ENCODE measurements at regions not wholly inside any gene's neighbourhood (a gene's known extent, or its start where the extent isn't known, plus 50 kb on each side); places are given as distances from the start of the nearest gene placed in this dataset.
"Not testable (repeated sequence)": the region's sequence is repeated elsewhere in the genome, so short reads cannot be mapped to it uniquely, and the experiment has no call there.

DNA sequence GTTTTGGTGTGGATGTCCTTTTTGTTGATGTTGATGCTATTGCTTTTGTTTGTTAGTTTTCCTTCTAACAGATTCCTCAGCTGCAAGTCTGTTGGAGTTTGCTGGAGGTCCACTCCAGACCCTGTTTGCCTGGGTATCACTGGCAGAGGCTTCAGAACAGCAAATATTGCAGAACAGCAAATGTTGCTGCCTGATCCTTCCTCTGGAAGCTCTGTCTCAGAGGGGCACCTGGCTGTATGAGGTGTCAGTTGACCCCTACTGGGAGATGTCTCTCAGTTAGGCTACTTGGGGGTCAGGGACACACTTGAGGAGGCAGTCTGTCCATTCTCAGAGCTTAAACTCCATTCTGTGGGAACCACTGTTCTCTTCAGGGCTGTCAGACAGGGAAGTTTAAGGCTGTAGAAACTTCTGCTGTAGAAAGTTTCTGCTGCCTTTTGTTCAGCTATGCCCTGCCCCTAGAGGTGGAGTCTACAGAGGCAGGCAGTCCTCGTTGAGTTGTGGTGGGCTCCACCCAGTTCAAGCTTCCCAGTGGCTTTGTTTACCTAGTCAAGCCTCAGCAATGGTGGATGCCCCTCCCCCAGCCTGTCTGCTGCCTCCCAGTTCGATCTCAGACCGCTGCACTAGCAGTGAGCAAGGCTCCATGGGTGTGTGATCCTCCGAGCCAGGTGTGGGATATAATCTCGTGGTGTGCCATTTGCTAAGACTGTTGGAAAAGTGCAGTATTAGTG lies 166.4 kb upstream of the TPTE start:
- DNase-seq, H3K4me1 Mint-ChIP-seq, H3K27me3 Mint-ChIP-seq, H3K4me3 Mint-ChIP-seq, H3K36me3 Mint-ChIP-seq, H3K27ac Mint-ChIP-seq: not testable (repeated sequence)
- peaks cover 53% of the 10 kb centered on the region for H3K9me3 Mint-ChIP-seq

GRCh38 chr21:10359120-10359519 lies 162.3 kb upstream of the TPTE start:
- H3K36me3 Mint-ChIP-seq, H3K27ac Mint-ChIP-seq, H3K4me3 Mint-ChIP-seq, H3K27me3 Mint-ChIP-seq, H3K4me1 Mint-ChIP-seq, DNase-seq: not testable (repeated sequence)
- peaks cover 43% of the 10 kb centered on the region for H3K9me3 Mint-ChIP-seq

DNA sequence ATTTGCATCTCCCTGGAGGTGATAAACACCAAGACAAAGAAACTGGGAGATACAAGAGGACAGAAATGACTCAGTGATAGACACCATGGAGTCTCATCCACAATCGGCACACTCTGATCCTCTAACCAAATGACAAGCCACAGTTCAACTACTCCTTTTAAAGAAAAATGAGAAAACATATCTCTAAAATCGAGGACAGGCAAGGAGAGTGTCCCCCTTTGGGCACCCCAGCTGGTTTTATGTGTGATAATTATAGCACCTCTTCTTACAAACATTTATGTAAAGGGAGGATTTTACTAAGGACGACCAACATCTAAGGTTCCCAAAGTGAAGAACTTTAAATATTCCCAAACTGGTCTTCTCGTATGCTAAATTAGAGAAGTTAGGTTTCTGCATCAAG lies 161.5 kb upstream of the TPTE start:
- not testable (repeated sequence) for DNase-seq, H3K27me3 Mint-ChIP-seq, H3K4me3 Mint-ChIP-seq, H3K36me3 Mint-ChIP-seq, H3K27ac Mint-ChIP-seq, H3K4me1 Mint-ChIP-seq
- H3K9me3 Mint-ChIP-seq, result peaks cover 39% of the 10 kb centered on the region

GRCh38 chr21:10361214-10361736 lies 160.1 kb upstream of the TPTE start:
- H3K4me3 Mint-ChIP-seq, H3K36me3 Mint-ChIP-seq, H3K4me1 Mint-ChIP-seq, H3K27me3 Mint-ChIP-seq, H3K27ac Mint-ChIP-seq, DNase-seq: not testable (repeated sequence)
- H3K9me3 Mint-ChIP-seq, result peaks cover 35% of the 10 kb centered on the region

GRCh38 chr21:10362816-10363215 lies 158.6 kb upstream of the TPTE start:
- not testable (repeated sequence) for H3K4me3 Mint-ChIP-seq, H3K36me3 Mint-ChIP-seq, H3K27me3 Mint-ChIP-seq, DNase-seq, H3K27ac Mint-ChIP-seq, H3K4me1 Mint-ChIP-seq
- peaks cover 28% of the 10 kb centered on the region for H3K9me3 Mint-ChIP-seq

- H3K27ac Mint-ChIP-seq, H3K36me3 Mint-ChIP-seq, H3K4me1 Mint-ChIP-seq, H3K27me3 Mint-ChIP-seq, H3K4me3 Mint-ChIP-seq, DNase-seq: not testable (repeated sequence)
- H3K9me3 Mint-ChIP-seq, result peaks cover 26% of the 10 kb centered on the region
Measured at GRCh38 chr21:10363321-10363720, 158.1 kb upstream of the TPTE start.

DNA sequence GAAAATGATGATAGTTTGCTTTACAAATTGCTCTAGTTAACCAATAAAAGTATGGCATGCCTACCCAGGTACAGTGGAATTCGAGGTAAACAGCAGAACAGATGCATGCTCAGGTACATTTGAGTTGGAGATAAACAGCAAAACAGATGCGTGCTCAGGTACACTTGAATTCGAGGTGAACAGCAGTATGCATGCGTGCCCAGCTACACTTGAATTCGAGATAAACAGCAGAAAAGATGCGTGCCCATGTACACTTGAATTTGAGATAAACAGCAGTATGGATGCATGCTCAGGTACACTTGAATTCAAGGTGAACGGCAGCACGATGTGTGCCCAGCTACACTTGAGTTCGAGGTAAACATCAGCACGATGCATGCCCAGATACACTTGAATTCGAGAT lies 155.2 kb upstream of the TPTE start:
- not testable (repeated sequence) for DNase-seq, H3K4me3 Mint-ChIP-seq, H3K27ac Mint-ChIP-seq, H3K4me1 Mint-ChIP-seq, H3K27me3 Mint-ChIP-seq, H3K36me3 Mint-ChIP-seq
- peaks cover 13% of the 10 kb centered on the region for H3K9me3 Mint-ChIP-seq

DNA sequence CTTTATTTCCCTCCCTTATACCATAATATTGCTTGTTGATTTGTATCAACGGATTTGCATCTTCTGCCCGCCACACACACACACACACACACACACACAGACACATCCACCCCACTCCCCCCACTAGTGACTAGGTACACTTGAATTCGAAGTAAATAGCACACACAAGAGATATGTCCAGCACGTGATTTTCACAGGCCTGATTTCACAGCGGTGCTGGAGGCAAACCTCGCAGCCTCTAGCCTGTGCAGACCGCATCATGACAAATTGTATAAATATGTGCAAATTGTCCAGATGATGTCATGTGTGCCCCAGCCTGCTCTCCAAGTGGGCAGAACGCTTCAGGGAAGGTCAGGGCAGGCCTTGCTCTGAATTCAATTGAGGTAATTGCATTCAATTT lies 153.8 kb upstream of the TPTE start:
- not testable (repeated sequence) for H3K27ac Mint-ChIP-seq, H3K4me3 Mint-ChIP-seq, DNase-seq, H3K27me3 Mint-ChIP-seq, H3K9me3 Mint-ChIP-seq, H3K36me3 Mint-ChIP-seq, H3K4me1 Mint-ChIP-seq

DNA sequence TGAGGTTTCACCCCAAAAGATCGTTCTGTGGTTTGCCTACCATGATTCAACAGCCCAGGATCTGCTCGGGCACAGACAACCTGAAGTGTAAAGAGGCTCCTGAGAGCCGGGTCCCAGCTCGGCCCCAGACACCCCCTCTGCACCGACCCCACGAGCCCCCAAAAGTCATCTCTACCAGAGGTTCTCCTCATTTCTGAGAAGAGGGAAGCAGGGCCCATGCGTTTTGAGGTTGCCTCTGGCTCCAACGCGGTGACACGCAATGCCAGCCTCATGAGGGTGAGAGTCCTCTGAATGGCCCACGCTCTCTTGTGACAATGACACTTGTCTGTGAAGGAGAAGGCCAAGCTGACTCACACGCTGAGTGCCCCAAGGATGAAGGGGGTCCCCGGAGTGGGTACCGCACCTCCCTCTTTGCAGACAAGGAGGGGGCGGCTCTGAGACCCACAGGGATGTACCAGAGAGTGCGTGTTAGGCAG lies 153.0 kb upstream of the TPTE start:
- H3K27ac Mint-ChIP-seq, H3K9me3 Mint-ChIP-seq, H3K36me3 Mint-ChIP-seq, H3K27me3 Mint-ChIP-seq, DNase-seq, H3K4me3 Mint-ChIP-seq, H3K4me1 Mint-ChIP-seq: not testable (repeated sequence)

GRCh38 chr21:10369289-10369688 lies 152.1 kb upstream of the TPTE start:
- H3K27ac Mint-ChIP-seq, H3K27me3 Mint-ChIP-seq, H3K9me3 Mint-ChIP-seq, H3K4me1 Mint-ChIP-seq, H3K36me3 Mint-ChIP-seq, H3K4me3 Mint-ChIP-seq, DNase-seq: not testable (repeated sequence)

- H3K36me3 Mint-ChIP-seq, H3K27ac Mint-ChIP-seq: not testable (repeated sequence)
Measured at GRCh38 chr21:10377758-10378157, 143.6 kb upstream of the TPTE start.

DNA sequence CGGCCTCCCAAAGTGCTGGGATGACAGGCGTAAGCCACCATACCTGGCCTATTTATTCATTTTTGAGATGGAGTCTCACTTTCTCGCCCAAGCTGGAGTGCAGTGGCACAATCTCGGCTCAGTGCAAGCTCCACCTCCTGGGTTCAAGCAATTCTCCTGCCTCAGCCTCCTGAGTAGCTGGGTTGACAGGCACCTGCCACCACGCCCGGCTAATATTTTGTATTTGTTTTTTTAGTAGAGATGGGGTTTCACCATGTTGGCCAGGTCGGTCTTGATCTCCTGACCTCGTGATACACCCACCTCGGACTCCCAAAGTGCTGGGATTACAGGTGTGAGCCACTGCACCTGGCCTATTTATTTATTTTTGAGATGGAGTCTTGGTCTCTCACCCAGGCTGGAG lies 141.6 kb upstream of the TPTE start:
- H3K27me3 Mint-ChIP-seq, DNase-seq, H3K4me1 Mint-ChIP-seq, H3K27ac Mint-ChIP-seq, H3K4me3 Mint-ChIP-seq, H3K36me3 Mint-ChIP-seq: not testable (repeated sequence)
- peaks cover 18% of the 10 kb centered on the region for H3K9me3 Mint-ChIP-seq

More at GRCh38 chr21:10377758-10378157, 143.6 kb upstream of the TPTE start:
- H3K4me1 Mint-ChIP-seq, DNase-seq, H3K27me3 Mint-ChIP-seq, H3K4me3 Mint-ChIP-seq: not testable (repeated sequence)
- peaks cover 21% of the 10 kb centered on the region for H3K9me3 Mint-ChIP-seq

DNA sequence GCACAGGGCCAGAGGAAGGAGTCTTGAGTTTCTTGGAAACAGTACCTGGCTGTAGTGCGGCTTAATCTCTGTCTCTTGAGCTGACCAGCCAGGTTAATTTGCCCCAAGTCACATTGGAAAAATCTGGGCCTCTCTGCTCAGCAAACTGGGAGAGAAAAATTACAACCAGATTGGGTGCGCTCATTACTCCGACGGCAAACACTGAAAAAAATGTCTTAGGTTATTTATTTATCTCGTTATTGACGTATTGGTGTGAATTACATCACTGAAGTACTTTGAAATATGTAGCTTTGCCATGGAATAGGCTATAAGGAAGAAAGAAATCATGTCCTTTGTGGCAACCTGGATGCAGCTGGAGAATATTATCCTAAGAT lies 139.7 kb upstream of the TPTE start:
- peaks cover 11% of the 10 kb centered on the region for H3K9me3 Mint-ChIP-seq
- DNase-seq, H3K4me1 Mint-ChIP-seq, H3K36me3 Mint-ChIP-seq, H3K27me3 Mint-ChIP-seq, H3K27ac Mint-ChIP-seq, H3K4me3 Mint-ChIP-seq: not testable (repeated sequence)

GRCh38 chr21:10382135-10382534 lies 139.2 kb upstream of the TPTE start:
- not testable (repeated sequence) for H3K27ac Mint-ChIP-seq, H3K4me1 Mint-ChIP-seq, H3K4me3 Mint-ChIP-seq, DNase-seq, H3K36me3 Mint-ChIP-seq, H3K27me3 Mint-ChIP-seq
- peaks cover 11% of the 10 kb centered on the region for H3K9me3 Mint-ChIP-seq

DNA sequence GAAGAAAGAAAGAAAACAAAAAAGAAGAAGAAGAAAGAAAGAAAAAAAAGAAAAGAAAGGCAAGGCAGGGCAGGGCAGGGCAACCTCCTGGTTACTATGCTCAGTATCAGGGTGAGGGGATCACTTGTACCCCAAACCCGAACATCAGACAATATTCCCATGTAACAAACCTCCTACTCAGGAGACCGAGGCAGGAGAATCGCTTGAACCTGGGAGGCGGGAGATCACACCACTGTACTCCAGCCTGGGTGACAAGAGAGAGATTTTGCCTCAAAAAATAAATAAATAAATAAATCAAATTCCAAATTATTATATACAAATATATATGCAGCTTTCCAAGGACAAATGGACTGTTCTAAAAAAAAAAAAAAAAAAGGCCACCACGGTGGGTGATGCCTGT lies 138.8 kb upstream of the TPTE start:
- not testable (repeated sequence) for H3K36me3 Mint-ChIP-seq, H3K4me1 Mint-ChIP-seq, H3K4me3 Mint-ChIP-seq, H3K27me3 Mint-ChIP-seq, H3K9me3 Mint-ChIP-seq, DNase-seq, H3K27ac Mint-ChIP-seq

DNA sequence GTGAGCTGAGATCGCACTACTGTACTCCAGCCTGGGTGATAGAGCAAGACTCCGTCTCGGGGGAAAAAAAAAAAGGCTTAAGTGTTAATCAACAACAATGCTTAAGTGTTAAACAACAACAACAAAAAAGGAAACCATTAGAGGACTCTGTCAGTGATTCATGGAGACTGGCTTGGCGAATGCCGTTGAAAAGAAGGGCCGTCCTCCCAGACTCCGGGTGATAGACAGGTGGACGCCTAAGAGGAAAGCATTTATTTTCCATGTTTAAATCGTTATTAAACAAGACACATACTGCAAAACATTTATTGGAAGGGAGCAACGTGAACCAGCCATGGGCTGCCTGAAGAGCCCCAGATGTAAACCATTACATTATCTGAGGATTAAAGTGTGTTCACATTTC lies 137.8 kb upstream of the TPTE start:
- H3K36me3 Mint-ChIP-seq, H3K9me3 Mint-ChIP-seq, DNase-seq, H3K4me1 Mint-ChIP-seq, H3K27me3 Mint-ChIP-seq, H3K27ac Mint-ChIP-seq, H3K4me3 Mint-ChIP-seq: not testable (repeated sequence)

Data from activated naive CD8-positive, alpha-beta T cell treated with anti-CD3 and anti-CD28 coated beads for 36 hours (primary cell).